ENCODE measurements at regions not wholly inside any gene's neighbourhood (a gene's known extent, or its start where the extent isn't known, plus 50 kb on each side); places are given as distances from the start of the nearest gene placed in this dataset.

DNA sequence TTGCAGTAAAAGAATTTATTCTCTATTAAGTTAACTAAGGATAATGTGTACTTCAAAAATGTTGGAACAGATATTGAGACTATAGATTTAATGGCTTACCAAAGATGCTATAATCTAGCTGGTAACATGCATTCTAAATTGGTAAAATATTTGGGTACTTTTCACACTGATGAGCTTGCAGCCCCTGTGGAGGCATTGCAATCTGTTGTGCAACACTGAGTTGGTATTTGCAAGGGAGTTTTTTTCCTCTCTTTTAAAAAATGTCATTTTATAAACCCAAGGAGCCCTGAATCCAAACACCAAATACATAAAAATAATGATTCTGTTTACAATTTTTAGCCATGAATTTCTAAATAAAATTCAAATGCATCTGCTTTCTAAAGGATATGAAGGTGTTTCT is 944.8 kb downstream of the DTWD2 start:
- TF ChIP-seq, protein P1, sequence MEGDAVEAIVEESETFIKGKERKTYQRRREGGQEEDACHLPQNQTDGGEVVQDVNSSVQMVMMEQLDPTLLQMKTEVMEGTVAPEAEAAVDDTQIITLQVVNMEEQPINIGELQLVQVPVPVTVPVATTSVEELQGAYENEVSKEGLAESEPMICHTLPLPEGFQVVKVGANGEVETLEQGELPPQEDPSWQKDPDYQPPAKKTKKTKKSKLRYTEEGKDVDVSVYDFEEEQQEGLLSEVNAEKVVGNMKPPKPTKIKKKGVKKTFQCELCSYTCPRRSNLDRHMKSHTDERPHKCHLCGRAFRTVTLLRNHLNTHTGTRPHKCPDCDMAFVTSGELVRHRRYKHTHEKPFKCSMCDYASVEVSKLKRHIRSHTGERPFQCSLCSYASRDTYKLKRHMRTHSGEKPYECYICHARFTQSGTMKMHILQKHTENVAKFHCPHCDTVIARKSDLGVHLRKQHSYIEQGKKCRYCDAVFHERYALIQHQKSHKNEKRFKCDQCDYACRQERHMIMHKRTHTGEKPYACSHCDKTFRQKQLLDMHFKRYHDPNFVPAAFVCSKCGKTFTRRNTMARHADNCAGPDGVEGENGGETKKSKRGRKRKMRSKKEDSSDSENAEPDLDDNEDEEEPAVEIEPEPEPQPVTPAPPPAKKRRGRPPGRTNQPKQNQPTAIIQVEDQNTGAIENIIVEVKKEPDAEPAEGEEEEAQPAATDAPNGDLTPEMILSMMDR (IDR thresholded peaks at IDR 0.05; ENCODE audit: low read length), result no peak
- TF ChIP-seq EZH2 (optimal IDR thresholded peaks at IDR 0.05; ENCODE audit: low read depth, low read length) (no peak), EZH2phosphoT487 (IDR thresholded peaks at IDR 0.05; ENCODE audit: low read length) (no peak)
